ACHN (cell line): ENCODE measurements at regions not wholly inside any gene's neighbourhood (a gene's known extent, or its start where the extent isn't known, plus 50 kb on each side); places are given as distances from the start of the nearest gene placed in this dataset.

Source experiments
- DNase-seq: peaks from one replicate; pipeline ENCODE4 v3.0.0-alpha.2; 2015
- in situ Hi-C: cut with HindIII; loops from 2 replicates; pipeline ENCODE4 v1.10.0; 2017; ENCODE audit warnings: low sequenced_read_pairs, low pct_ligation_motif_present, low pct_unique_long_range_greater_than_20kb

GRCh38 chr2:82507657-82508056, 1951.4 kb downstream of the SUCLG1 start:
- DNase-seq = no peak
- in situ Hi-C loops = no loop called here

DNA sequence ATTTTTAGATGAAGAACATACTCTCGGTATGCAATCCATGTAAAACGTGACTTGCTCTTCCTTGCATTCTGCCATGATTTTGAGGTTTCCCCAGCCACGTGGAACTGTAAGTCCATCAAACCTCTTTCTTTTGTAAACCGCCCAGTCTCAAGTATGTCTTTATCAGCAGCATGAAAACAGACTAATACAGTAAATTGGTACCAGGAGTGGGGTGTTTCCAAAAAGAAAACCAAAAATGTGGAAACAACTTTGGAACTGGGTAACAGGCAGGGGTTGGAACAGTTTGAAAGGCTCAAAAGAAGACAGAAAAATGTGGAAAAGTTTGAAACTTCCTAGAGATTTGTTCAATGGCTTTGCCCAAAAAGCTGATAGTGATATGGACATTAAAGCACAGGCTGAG, 1957.9 kb downstream of the SUCLG1 start:
- no peak for DNase-seq
- in situ Hi-C loops = no loop called here

- no peak for DNase-seq
- in situ Hi-C loops = no loop called here
Observed at GRCh38 chr2:82498777-82499443, 1960.2 kb downstream of the SUCLG1 start.

DNA sequence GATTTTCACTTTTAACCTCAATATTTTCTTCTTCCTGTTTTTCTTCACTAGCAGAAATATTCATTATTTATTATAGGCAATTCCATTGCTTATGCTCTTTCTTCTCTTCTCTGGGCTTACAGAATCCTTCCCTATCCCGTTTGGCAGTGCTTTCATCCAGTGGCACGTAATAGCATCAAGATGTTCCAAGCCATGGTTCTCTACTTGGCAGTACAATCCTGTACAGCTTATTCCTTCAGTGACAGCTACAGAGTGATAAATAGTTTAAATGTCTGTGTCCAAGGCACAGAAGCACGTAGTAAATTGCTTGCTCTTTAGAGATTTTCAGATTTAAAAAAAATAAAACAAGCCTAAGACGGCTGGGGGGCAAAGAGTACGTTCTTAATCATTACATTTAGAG, 1964.3 kb downstream of the SUCLG1 start:
- DNase-seq = no peak

GRCh38 chr2:82491591-82491990, 1967.5 kb downstream of the SUCLG1 start:
- in situ Hi-C loops = no loop called here
- no peak for DNase-seq

More for the DNA sequence above, 1964.3 kb downstream of the SUCLG1 start:
- in situ Hi-C loops = no loop called here

- in situ Hi-C loops = no loop called here
- no peak for DNase-seq
Observed at GRCh38 chr2:82487354-82487753, 1971.7 kb downstream of the SUCLG1 start.

GRCh38 chr2:82485701-82486100, 1973.4 kb downstream of the SUCLG1 start:
- DNase-seq = no peak
- in situ Hi-C loops = no loop called here

- DNase-seq = no peak
- in situ Hi-C loops = no loop called here
Observed at GRCh38 chr2:82481207-82481606, 1977.9 kb downstream of the SUCLG1 start.

DNA sequence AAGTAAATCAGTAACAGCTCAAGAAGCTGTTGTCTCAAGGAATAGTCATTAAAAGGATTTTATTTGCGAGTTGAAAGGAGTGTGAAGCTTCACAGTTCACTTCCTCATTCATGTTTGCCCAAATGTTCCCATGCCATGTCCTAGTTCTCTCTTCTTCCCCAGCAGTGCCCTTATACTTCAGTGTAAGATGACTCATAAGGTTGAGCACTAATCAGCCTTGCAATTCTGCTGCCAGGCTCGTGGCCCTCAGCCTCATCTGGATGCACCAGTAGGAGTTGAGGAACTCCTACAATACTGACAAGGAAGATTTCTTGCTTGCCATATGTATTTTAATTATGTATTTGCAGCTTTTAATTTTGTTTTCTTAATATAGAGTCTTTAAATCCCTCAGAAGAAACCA, 1980.4 kb downstream of the SUCLG1 start:
- in situ Hi-C loops = no loop called here

GRCh38 chr2:82476094-82476493, 1983.0 kb downstream of the SUCLG1 start:
- in situ Hi-C loops = no loop called here
- no peak for DNase-seq

More for the DNA sequence above, 1980.4 kb downstream of the SUCLG1 start:
- no peak for DNase-seq

DNA sequence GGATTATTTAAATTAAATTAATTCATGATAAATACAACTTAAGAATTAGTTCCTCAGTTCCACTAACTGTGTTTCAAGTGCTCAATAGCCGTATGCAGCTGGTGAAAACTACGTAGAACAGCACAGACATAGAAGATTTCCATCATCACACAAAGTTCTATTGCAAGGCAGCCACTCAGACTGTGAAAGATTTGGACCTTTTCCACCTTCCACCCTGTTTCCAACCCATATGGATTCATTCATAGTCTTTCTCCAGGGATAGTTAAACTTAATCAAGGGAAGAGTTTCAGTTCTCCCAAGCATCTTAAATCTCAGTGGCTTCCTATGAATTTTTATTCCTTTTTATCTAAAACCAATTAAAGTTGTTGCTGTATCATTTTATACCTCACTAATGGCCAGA, 2030.8 kb downstream of the SUCLG1 start:
- in situ Hi-C loops = no loop called here
- no peak for DNase-seq

DNA sequence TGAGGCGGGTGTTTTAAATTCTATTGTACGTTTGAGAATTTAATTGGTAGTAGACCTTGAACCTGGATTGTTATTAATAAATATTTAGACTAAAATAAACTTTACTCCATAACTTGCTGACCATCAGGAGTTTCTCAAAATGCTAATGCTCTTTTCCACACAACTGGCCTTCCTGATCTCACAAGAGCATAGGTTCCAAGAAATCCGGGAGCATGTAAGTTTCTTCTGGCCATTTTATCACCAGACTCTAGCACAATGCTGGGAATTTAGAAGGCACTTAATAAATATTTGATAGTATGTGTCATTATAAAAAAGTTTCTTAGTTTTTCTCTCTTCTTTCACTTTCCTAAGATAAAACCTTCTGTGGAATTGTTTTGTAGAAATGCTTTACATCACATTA, 2047.1 kb downstream of the SUCLG1 start:
- in situ Hi-C loops = no loop called here
- DNase-seq = no peak

- in situ Hi-C loops = no loop called here
- DNase-seq = no peak
Observed at GRCh38 chr2:82411071-82411470, 2048.0 kb downstream of the SUCLG1 start.

- no peak for DNase-seq
- in situ Hi-C loops = no loop called here
Observed at GRCh38 chr2:82395531-82395930, 2063.5 kb downstream of the SUCLG1 start.

DNA sequence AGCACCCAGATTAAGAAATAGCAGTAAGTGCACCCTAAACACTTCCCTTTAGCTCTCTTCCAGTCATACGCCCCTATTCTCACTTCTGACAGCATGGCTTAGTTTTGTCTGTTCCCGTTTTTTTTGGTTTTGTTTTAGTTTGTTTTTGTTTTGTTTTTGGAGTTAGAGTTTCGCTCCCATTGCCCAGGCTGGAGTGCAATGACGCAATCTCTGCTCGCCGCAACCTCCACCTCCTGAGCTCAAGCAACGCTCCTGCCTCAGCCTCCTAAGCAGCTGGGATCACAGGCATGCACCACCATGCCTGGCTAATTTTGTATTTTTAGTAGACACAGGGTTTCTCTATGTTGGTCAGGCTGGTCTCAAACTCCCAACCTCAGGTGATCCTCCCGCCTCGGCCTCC, 2067.7 kb downstream of the SUCLG1 start:
- DNase-seq = no peak
- in situ Hi-C loops = no loop called here

- DNase-seq = no peak
- in situ Hi-C loops = no loop called here
Observed at GRCh38 chr2:82355622-82356021, 2051.1 kb upstream of the LRRTM1 start.

- no peak for DNase-seq
- in situ Hi-C loops = no loop called here
Observed at GRCh38 chr2:82345910-82346309, 2041.4 kb upstream of the LRRTM1 start.

DNA sequence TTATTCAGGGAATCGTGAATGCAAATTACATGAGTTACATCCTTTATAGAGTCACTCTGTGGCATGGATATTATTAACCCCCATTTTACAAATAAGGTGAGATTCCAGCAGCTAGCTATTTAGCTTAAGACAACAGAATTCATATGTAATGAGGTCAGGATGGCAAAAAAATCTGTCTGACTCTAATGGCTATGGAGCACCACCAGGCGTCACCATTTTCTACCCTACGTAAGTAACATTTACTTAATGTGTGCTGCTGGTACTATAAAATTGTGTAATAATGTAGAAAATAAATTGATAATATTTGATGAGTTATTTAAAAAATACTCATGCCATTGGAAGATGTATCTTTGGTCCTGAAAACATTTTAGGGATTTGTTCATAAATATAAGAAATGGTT, 2040.1 kb upstream of the LRRTM1 start:
- peak; percentile 23 for DNase-seq
- in situ Hi-C loops = no loop called here

GRCh38 chr2:82342356-82342755, 2037.8 kb upstream of the LRRTM1 start:
- in situ Hi-C loops = no loop called here

GRCh38 chr2:82340578-82341053, 2036.1 kb upstream of the LRRTM1 start:
- in situ Hi-C loops = no loop called here
- no peak for DNase-seq

More at GRCh38 chr2:82342356-82342755, 2037.8 kb upstream of the LRRTM1 start:
- no peak for DNase-seq

- no peak for DNase-seq
- in situ Hi-C loops = no loop called here
Observed at GRCh38 chr2:82339805-82340204, 2035.3 kb upstream of the LRRTM1 start.
